Endometrium (tissue), 2 donors: ENCODE measurements at regions not wholly inside any gene's neighbourhood (a gene's known extent, or its start where the extent isn't known, plus 50 kb on each side); places are given as distances from the start of the nearest gene placed in this dataset.
"Not testable (repeated sequence)": the region's sequence is repeated elsewhere in the genome, so short reads cannot be mapped to it uniquely, and the experiment has no call there.

Source experiments
- FAIRE-seq: peaks from 2 replicates; lab custom pipeline; 2012; peaks lifted over from hg19 to GRCh38; lab: Jason Lieb, UNC
- donor health status: control.
- donor health status: control.

DNA sequence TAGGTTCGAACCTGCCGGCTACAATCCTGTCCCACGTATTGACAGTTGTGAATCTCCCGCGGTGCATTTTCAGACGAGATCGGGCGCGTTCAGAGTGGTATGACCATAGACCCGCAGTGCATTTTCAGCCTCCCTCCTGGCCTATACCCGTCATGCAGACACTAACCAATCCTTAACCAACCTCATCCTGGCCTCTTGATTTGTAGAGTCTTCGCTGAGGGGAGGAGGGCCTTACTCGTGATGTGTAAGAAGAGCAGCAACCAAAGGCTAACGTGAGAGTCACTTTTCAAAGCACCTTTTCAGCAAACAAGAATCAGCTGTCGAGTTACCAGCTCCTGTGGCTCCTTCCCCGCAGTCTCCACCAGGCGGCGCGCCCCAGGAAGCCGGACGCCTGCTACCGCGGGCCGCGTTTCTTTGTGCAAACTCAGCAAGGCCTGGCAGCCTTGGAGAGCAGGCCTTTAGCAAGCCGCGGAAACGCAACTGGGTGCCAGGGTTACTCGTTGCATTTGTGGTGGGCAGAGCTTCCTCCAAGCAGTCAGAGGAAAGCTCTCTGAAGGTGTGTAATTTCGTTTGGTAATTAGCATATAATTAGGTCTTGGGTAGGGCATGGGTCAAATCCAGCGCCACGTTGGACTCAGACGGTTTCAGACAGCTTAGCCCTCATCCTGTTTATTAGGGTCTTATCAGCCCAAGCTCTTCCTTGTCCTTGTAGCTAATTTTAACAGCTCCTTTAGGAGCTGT, 139.8 kb downstream of the OR2B2 start:
- no peak for FAIRE-seq

DNA sequence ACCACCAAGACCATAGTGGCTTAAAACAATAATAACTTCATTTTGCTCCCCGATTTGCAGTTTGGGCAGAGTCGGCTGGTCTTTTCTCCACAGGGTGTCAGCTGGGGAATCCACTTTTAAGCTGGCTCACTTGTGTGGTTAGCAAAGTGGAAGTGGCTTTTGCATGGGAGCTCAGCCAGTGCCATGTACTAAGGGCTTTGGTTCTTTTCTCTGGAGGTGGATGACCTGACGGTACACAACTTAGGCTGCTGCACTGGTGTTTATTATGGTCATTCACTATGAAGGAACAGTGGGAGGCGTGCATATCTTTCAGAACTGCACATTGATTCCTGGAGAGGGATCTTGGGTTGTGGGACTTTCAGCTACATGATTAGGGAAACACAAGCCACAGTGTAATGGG, 141.0 kb downstream of the OR2B2 start:
- no peak for FAIRE-seq

DNA sequence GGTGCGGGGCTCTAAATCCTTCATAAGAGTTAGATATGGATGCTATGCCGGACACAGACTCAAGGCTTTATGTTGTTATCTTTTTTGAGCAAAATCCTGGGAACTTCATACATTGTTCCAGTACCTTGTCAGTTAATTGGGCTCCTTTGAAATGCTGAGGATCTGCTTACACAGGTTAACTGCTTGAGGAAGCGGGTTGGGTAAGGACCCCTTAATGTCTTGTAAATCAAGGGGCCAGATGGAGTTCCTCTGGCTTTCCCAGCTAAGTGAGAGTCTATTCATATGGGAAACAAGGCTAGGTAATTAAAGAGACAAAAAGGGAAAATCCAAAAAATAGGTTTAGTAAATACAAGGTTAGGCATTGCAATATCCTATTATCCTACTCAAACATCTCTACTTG, 141.5 kb downstream of the OR2B2 start:
- FAIRE-seq: no peak

DNA sequence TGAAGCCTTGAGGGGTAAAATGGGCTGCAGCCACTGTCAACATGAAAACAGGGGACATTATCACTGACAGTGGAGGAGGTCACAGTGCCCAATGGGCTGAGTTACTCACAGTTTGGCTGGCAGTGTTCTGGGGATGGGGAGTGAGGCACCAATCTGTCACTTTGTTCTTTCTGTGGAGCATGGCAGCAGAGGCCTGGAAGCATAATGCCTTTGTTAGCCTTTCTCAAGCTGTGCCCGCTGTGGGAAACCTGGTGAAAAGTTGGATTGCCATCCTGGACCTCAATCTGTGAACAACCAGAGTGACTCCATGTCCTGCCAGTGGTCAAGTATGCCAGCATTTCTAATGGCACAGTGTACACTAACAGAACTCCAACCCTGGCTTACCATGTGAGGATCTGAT, 143.6 kb downstream of the OR2B2 start:
- FAIRE-seq: no peak

DNA sequence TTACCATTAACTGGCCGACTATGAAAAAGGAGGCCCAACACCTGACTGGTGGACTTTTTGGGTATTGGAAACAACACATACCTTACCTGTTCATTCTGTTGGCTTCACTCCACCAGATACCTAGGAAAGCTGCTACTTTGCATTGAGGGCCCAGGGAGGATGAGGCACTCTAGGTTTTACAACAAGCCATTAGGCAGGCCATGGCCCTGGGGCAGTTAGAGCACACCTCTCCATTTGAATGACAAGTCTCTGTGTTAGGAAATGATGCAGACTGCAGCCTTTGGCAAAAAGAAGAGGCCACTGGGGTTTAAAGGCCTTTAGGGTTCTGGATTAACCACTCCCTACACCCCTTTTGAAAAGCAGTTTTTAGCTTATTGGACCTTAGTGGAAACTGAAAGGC, 144.3 kb downstream of the OR2B2 start:
- no peak for FAIRE-seq

DNA sequence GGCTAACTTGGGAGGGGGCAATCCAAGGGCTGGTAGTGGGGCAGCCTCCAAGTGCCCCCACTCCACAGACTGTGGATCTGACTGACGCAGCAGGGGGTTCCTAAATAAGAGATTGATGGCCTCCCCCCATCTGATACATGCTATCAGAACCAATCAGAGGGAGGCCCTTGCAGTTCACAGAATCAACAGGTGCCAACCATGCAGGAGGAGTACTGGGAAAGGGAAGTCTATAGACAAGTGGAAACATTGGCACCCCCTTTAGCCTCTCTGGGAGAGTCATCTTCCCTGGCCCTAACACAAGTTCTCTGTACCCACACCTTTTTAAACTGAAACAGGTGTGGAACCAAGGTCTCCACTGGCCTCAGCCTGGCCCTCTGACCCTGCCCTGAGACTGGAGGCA, 145.8 kb downstream of the OR2B2 start:
- FAIRE-seq: no peak

DNA sequence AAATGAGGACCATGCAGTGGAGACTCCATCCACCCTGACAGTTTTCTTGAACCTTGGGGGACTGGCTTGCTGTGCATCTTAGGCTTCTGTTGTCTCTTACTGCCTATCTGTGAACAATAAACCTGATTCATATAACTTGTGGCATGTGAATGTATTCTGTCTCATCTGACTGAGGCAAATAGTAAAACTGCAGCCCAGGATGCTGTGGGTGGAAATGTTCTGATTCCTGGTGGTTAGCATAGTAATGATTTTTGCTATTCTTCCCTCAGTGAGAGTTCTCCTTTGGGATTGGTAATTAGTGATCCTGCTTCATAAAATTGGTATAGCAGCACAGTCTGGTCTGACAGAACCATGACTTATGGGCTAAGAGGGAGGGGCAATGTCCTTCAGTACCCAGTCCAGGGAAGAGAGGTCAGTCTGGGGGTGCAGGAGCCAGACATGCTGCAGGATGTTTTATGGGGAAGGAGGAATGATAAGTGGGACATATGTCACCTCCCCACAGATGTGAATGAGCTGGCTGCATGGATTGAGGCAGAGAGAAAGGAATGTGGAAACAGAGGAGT, 147.1 kb downstream of the OR2B2 start:
- FAIRE-seq: no peak

DNA sequence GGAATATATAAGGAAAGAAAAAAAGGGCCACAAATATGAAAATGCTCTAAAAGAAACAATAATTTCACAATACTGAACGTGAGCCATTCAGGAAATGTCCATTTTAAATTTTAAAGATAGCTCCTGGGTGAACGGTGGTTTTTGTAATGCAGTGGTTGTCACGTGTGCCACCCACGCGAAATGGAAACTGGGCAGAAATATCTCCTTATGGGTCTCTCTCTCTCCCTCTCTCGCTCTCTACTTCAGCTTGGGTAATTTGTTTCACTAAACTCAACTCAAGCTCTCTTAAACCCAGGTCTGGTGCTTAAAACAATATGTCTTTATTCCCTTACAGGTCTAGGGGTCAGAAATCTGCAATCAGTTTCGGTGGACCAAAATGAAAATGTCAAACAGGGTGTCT, 150.8 kb downstream of the OR2B2 start:
- no peak for FAIRE-seq

DNA sequence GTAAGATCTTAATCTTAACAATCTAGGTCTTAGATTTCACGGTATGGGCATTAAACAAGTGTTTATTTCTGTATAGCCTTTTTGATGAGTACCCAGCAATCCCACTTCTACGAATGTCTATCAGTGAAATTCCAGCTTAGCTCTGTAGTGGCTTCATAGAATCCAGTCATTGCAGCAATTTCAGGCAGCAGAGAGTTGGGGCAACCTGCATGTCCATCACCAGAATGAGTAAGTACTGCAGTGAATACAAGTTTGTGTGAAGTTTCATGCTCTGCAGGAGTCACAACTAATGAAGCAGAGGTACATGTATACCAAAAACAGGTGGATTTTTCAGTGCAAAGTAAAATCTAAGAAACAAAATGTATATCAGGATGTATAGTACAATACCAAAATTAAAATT, 151.7 kb downstream of the OR2B2 start:
- no peak for FAIRE-seq

DNA sequence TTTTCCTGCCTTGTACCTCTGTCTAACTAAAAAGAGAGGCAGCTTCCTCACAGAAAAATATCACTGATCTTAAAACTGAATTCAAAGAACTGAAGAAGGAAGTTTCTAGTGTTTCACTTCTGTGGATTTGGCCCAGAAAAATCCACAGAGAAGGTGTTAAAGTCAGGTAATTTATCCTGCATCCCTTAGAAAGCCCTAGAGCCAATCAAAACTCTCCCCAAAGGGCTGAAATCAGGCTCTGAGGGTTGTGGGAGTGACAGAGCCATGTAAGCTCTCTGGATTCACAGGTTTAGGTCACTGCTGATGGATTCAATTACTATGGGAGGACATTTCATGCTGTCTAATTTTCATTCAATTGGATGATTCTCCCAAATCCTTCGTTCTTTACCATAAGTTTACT, 152.3 kb downstream of the OR2B2 start:
- no peak for FAIRE-seq

DNA sequence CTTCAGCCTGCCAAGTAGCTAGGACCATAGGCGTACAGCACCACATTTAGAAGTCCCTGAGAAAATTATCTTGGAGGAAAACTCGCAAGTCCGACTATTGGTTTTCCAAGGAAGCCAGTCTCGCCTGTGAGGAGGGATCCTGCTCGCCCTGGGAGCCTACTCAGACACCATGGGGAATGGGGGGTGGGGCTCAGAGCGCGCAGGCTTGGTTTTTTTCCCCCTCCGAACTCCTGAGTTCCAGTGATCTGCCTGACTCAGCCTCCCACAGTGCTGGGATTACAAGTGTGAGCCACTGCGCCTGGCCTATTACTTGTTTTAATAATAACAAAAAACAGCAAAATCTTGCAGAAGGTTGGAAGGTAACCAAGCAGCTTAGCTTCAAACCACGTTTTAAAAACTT, 153.7 kb downstream of the OR2B2 start:
- FAIRE-seq: no peak

DNA sequence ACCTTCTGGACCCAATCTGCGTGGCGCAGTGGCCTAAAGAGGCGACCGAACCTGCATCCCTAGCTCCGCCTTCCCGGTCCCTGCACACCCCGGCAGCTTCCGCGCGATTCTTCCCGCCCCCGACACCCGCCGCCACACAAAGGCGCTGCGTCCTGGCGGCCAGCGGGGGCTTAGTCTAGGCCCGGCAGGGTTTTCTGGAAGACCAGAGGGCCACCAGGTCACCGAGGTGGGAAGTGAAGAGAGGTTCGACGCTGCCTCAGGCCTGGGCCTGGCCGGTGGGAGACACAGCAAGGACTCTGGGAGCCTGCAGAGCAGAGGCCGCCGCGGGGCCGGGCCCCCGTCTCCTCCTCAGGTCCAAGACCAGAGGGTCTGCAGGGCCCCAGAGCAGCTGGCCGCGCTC, 154.9 kb downstream of the OR2B2 start:
- FAIRE-seq: no peak

DNA sequence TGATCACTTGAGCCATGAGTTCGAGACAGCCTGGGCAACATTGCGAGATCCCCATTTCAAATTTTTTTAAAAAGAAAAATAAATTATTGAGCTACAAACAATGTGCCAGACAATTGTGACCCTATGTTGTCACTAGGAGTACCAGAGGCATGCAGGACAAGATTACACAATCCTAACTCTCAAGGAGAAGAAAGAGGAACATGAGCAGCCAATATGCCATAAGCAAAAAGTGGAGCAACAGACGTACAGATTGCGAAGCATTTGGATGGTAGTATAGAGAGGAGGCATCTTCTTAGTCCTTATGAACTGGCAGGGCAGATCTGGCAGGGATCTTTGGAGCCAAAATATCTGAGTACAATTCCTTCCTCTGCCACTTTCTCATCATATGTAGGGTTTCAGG, 156.4 kb downstream of the OR2B2 start:
- no peak for FAIRE-seq

DNA sequence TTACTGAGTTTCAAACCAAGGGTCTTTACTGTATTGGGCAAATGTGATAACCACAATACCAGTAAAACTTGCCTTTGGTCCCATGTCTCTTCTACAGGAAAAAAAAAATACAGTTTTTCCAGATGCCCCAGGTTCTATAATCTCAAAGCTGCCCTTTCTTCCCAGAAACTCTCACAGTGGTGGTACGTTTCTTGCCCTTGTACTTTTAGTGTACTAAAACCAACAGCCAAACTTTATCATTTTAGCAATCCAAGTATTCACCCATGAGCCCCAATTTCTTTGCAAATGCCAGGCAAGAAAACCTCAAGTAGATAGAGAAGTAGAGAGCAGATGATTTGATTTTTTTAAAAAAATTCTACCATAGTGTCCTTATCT, 157.8 kb downstream of the OR2B2 start:
- no peak for FAIRE-seq

DNA sequence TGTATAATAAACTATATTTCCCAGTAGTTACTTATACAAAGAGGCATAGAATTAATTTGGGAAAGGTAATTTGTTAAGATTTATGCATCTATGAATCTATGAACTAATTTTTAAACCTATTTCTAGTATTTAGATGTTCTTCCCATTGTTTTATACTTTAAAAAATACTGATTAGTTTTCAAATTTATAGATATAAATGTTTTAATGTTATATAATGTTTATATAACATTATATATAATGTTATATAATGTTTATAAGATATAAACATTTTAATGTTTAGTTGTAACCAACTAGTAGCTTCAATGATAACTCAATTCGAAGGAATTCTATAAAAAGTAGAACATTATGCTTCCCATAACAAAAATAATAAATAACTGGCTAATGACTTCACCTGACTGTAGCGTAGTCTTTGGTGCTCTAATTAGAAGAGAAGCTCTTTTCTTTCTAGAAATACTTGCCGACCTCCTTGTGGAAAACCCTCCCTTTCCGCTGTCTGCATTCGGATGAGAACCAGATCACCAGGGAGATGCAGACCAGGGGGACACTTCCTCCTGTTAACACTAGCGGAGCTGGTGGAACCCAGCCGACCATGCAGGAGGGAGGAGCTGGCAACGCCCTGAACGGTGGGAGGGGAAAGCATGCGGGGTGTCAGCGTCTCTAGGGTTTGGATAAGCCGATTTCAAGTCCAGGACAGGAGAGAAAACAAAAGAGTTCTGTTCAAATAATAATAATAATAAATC, 158.4 kb downstream of the OR2B2 start:
- peak; percentile 92 for FAIRE-seq

DNA sequence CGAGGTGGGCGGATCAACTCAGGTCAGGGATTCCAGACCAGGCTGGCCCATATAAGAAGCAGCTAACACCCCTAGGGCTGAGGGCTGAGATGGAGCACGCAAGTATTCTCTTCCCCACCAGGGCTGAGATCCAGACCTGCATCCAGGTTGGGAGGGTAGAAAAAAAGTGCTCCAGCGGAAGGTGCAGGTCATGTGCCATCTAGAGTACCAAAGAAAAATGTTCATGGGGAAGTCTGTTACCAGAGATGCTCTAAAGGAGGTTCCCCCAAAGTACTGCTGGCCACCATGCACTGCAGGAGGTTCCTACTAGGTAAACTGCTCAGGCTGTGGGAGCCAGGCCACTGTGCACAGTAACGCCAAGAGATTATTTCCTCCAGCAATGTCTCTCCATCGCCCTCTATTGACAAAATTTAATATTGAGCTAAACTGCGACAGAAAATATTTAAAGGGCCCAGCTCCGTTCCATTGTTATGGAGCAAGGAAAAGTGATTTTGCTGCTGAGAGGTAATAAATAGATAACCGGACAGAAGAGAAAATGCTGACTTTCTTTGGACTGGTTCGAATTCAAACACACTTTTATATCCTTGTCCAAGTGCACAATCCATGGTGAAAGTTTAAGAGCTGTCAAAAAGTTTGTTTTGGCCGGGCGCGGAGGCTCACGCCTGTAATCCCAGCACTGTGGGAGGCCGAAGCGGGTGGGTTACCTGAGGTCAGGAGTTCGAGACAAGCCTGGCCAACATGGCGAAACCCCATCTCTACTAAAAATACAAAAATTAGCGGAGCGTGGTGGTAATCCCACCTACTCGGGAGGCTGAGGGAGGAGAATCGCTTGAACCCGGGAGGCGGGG, 159.9 kb downstream of the OR2B2 start:
- peak; percentile 64 for FAIRE-seq

DNA sequence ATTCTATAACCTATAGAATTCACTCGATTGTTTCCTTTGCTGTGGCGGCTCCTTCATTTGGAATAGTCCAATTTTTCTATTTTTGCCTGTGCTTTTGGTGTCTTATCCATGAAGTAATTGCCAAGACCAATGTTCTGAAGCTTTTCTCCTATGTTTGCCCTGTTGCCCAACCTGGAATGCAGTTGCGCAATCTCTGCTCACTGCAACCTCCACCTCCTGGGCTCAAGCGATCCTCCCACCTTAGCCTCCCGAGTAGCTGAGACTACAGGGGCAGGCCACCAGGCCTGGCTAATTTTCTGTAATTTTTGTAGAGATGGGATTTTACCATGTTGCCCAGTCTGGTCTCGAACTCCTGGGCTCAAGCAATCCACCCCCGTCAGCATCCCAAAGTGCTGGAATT, 163.5 kb downstream of the OR2B2 start:
- no peak for FAIRE-seq

DNA sequence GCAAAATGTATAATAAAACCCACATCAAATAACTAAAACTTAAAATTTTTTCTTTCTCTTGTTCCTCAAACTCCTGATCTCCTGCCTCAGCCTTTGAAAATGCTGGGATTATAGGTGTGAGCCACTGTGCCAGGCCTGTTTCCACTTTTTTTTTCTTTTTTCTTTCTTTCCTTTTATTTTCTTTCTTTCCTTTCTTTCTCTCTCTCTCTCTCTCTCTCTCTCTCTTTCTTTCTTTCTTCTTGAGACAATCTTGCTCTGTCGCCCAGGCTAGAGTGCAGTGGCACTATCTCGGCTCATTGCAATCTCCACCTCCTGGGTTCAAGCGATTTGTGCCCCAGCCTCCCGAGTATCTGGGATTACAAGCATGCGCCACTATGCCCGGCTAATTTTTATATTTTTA, 164.6 kb downstream of the OR2B2 start:
- no peak for FAIRE-seq

DNA sequence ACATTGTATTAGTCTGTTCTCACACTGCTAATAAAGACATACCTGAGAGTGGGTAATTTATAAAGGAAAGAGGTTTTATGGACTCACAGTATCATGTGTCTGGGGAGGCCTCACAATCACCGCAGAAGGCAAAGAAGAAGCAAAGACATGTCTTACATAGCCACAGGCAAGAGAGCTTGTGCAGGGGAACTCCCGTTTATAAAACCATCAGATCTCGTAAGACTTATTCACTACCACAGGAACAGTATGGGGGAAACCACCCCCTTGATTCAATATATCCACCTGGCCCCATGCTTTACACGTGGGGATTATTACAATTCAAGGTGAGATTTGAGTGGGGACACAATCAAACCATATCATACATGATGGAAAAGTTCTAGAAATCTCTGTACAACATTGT, 165.3 kb downstream of the OR2B2 start:
- FAIRE-seq: not testable (repeated sequence)

DNA sequence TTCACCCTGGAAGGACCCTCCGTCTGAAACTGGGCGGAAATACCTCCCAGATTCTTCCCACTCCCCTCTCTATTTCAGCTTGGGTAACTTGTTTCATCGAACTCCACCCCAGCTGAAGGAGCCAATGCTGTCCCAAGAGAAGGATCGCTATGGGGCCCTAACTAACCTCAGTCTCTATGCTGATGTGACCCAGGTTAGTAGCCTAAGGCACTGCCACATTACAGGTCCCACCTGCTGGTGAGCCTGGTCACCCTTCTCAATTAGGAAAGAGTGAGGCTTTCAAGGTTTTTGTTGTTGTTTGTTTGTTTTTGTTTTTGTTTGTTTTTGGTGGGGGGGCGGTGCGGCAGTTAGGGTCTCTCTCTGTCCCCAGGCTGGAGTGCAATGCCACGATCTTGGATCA, 168.4 kb downstream of the OR2B2 start:
- no peak for FAIRE-seq

DNA sequence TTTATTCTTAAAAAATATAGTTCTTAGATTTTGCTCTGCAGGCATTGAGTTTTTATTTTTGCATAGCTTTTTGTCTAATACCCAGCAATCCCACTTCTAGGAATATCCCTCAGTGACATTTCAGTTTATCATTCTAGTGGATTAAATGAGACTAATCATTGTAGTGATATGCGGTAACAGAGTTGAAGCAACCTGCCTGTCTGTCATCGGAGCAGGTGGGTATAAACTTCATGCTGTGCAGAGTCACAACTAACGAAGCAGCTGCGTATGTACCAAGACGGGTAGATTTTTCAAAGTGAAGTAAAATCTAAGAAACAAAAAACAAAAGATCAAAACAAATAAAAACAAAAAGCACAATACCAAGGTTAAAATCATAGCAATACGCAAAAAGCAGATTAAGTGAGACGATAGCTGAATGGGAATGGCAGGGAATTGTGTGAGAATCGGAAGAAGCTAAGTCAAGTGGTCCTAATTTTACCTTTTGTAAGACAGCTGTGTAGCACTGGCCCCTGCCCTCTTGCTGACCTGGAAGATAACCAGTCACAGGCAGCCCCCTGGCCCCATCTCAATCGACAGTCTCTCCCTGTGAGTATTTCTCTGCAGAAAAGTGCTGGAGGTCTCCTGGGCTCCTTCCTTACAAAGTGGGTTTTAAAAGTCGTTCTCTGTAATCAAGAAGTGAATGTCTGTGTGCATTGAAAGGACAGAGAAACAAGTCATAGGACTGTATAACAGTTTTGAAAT, 169.2 kb downstream of the OR2B2 start:
- FAIRE-seq: no peak

DNA sequence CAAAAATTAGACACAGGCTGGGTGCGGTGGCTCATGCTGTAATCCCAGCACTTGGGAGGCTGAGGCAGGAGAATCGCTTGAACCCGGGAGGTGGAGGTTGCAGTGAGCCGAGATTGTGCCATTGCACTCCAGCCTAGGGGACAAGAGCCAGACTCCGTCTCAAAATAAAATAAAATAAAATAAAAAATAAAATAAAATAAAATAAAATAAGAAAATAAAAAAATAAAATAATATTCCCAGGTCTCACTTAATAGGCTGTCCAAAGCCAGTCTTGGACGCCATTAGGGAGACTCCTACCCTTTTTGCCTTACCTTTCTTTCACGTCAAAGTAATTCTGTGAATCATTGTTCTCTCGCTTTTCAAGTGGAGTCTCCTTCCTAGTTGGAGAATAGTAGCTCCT, 172.3 kb downstream of the OR2B2 start:
- FAIRE-seq: not testable (repeated sequence)
